ENCODE measurements at regions not wholly inside any gene's neighbourhood (a gene's known extent, or its start where the extent isn't known, plus 50 kb on each side); places are given as distances from the start of the nearest gene placed in this dataset.

DNA sequence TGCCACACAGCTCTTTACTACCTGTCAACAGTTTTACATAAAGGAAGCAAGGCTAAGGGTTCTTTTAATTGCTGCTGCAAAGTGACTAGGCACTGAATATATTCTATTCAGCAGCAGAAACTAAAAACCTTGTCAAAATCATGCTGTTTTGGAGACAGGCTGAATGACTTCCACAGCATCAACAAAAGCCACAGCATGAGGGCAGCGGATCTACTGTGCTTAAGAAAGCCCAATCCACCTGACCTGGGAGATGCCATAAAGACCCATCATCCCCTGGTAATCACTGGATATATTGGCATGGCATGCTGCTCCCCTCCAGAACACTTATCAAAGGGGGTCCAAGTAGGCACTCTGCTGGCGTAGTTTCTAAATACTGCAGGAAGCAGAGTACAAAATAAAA is 715.1 kb upstream of the SLC8A1 start:
- intact Hi-C loops (cut with DNase I; ENCODE audit: low total_unique reads) = no loop called here
- H3K4me3 ChIP-seq (ENCODE audit: low read depth, poor library complexity, severe bottlenecking) = no peak overlapping the region
- WGBS, 2 donors = 84 to 93% methylated on average over 2 of the region's 2 CpGs
- no peak for DNase-seq (ENCODE audit: low spot score in 2 of 2)
- TF ChIP-seq POLR2A (IDR thresholded peaks at IDR 0.05) = no peak
- TF ChIP-seq CTCF (IDR thresholded peaks at IDR 0.05) = no peak

- no peak for DNase-seq (ENCODE audit: low spot score in 2 of 2)
- 72 to 90% methylated on average over 2 of the region's 2 CpGs for WGBS, 2 donors
- intact Hi-C loops (cut with DNase I; ENCODE audit: low total_unique reads) = no loop called here
- no peak for TF ChIP-seq POLR2A (IDR thresholded peaks at IDR 0.05)
- TF ChIP-seq CTCF (IDR thresholded peaks at IDR 0.05) = no peak
- H3K4me3 ChIP-seq (ENCODE audit: low read depth, poor library complexity, severe bottlenecking) = no peak overlapping the region
Measured at GRCh38 chr2:41169744-41170143, 717.9 kb upstream of the SLC8A1 start.

DNA sequence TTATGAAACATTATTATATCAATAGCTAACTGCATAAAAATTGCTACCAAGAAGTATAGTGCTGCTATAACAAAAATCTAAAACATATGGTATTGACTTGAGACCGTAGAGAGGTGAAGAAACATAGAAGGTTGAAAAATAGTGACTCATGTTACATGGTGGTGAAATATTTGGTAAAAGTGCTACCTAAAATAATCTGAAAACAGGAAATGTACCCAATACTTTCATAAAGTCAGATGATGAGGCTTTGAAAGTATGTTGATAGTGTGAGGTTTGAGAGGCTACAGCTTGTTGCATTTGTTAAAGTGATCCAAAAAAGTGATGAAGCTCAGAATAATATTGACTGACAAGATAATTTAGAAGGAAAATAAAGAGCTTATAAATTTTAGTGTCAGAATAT is 718.7 kb upstream of the SLC8A1 start:
- no peak for DNase-seq (ENCODE audit: low spot score in 2 of 2)
- TF ChIP-seq CTCF (IDR thresholded peaks at IDR 0.05) (no peak), POLR2A (IDR thresholded peaks at IDR 0.05) (no peak)
- H3K4me3 ChIP-seq (ENCODE audit: low read depth, poor library complexity, severe bottlenecking) = no peak overlapping the region
- intact Hi-C loops (cut with DNase I; ENCODE audit: low total_unique reads) = no loop called here
- 73 to 97% methylated on average over 1 of the region's 1 CpG for WGBS, 2 donors

GRCh38 chr2:41180387-41180786 is 728.5 kb upstream of the SLC8A1 start:
- no peak for DNase-seq (ENCODE audit: low spot score in 2 of 2)
- 38 to 76% methylated on average over 2 of the region's 2 CpGs for WGBS, 2 donors
- TF ChIP-seq CTCF (IDR thresholded peaks at IDR 0.05) = no peak
- intact Hi-C loops (cut with DNase I; ENCODE audit: low total_unique reads) = no loop called here
- H3K4me3 ChIP-seq (ENCODE audit: low read depth, poor library complexity, severe bottlenecking) = no peak overlapping the region

GRCh38 chr2:41182961-41183360 is 731.1 kb upstream of the SLC8A1 start:
- DNase-seq (ENCODE audit: low spot score in 2 of 2) = no peak
- intact Hi-C loops (cut with DNase I; ENCODE audit: low total_unique reads) = no loop called here

More at GRCh38 chr2:41182961-41183360, 731.1 kb upstream of the SLC8A1 start:
- 72 to 75% methylated on average over 5 of the region's 5 CpGs for WGBS, 2 donors
- no peak overlapping the region for H3K4me3 ChIP-seq (ENCODE audit: low read depth, poor library complexity, severe bottlenecking)
- no peak for TF ChIP-seq POLR2A (IDR thresholded peaks at IDR 0.05)
- TF ChIP-seq CTCF (IDR thresholded peaks at IDR 0.05) = no peak
